ENCODE measurements at regions not wholly inside any gene's neighbourhood (a gene's known extent, or its start where the extent isn't known, plus 50 kb on each side); places are given as distances from the start of the nearest gene placed in this dataset.

DNA sequence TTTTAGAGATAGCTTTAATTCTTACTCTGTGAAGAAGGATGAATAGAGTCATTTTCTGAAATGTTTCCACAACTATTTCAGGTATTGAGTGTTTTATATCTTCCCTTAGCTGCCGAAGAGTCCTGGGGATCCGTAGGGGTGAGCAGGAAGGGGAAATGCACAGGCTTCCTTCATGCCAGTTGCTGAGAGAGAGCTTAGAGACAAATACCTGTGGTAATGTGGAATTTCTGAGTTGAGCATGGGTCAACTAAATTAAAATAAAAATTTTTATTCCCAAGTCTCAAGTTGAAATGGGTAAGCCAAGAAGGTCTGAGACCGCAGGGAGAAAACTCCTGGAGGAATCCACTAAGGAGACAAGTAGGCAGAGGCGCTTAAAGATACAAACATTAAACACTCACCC lies 185.7 kb downstream of the DAD1 start:
- H3K4me3 ChIP-seq (ENCODE audit: low read depth, low read length), result no peak overlapping the region
- TF ChIP-seq, protein P1, sequence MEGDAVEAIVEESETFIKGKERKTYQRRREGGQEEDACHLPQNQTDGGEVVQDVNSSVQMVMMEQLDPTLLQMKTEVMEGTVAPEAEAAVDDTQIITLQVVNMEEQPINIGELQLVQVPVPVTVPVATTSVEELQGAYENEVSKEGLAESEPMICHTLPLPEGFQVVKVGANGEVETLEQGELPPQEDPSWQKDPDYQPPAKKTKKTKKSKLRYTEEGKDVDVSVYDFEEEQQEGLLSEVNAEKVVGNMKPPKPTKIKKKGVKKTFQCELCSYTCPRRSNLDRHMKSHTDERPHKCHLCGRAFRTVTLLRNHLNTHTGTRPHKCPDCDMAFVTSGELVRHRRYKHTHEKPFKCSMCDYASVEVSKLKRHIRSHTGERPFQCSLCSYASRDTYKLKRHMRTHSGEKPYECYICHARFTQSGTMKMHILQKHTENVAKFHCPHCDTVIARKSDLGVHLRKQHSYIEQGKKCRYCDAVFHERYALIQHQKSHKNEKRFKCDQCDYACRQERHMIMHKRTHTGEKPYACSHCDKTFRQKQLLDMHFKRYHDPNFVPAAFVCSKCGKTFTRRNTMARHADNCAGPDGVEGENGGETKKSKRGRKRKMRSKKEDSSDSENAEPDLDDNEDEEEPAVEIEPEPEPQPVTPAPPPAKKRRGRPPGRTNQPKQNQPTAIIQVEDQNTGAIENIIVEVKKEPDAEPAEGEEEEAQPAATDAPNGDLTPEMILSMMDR (IDR thresholded peaks at IDR 0.05; ENCODE audit: low read depth, low read length, missing control alignments), result no peak

DNA sequence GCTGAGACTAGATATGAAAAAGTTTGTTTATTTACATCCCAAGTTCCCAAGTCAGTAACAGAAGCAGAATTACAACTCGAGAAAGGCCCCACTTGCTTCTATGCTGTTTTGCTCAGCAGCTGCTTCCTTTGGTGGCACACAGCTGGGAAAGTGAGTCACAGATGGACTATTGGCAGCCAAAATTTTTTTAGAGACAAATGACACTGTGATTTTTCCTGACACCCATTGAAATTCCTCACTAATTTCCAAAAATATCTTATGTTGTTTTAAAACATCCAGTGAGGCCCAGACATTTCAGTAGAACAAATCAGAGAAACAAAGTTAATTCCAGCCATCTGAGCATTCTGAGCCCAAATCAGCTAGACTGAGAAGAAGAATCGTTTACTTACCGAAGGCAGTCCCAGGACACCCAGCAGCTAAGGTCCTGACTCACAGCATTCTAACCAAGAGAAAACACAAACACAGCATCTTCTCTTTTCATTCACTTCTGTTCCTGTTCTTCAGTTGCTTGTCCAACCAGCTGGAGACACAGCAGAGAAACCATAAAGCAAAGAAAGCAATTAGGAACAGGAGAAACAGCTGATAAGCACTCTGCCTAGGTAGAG lies 188.3 kb downstream of the DAD1 start:
- no peak for DNase-seq (ENCODE audit: low read depth)
- no peak overlapping the region for H3K4me3 ChIP-seq (ENCODE audit: low read depth, low read length)
- TF ChIP-seq, protein P1 (IDR thresholded peaks at IDR 0.05; ENCODE audit: low read depth, low read length, missing control alignments), result no peak

More for the DNA sequence above, 185.7 kb downstream of the DAD1 start:
- no peak for DNase-seq (ENCODE audit: low read depth)

DNA sequence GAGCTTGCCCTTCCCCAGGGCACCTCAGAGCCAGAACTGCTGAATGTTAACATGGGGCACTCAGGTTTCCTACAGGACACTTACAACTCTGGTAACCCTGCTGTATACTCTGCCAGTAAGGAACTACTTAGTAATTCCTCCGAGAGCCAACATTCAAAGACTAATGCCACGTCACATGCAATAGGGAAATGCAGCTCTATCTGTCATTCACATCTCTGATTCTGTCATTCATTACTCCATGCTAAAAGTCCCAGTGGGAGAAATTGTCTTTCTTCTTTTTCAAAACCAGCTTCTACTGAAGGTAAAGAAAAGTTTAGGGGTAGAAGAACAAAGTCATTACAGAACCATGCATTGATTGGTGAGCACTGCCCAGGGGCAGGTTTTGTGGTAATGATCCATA lies 189.2 kb downstream of the DAD1 start:
- TF ChIP-seq, protein P1 (IDR thresholded peaks at IDR 0.05; ENCODE audit: low read depth, low read length, missing control alignments), result no peak
- no peak for DNase-seq (ENCODE audit: low read depth)
- no peak overlapping the region for H3K4me3 ChIP-seq (ENCODE audit: low read depth, low read length)

DNA sequence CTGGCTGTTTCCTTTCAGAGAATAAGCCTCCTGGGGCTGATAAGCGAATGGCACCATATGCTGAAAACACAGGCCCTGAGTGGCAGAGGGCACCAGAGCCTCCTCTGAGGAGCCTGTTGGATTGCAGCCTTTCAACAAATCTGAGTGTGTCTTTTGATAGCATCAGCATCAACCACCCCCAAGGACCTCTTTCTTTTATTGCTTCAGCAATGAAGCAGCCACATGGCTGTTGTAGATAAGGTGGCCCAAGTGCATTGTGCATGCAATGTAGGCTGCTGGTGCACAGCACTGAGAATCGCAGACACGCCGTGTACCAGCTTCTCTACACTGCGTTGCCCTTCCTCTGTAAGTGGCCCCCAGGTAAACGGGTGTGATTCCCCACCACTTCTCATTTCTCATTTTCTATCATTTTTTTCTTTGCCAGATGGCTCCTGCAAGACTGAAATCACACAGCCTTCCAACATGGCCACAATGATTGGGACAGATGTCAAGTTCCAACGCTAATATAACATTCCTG lies 191.7 kb downstream of the DAD1 start:
- no peak overlapping the region for H3K4me3 ChIP-seq (ENCODE audit: low read depth, low read length)
- TF ChIP-seq, protein P1 (IDR thresholded peaks at IDR 0.05; ENCODE audit: low read depth, low read length, missing control alignments), result no peak
- DNase-seq (ENCODE audit: low read depth), result no peak

DNA sequence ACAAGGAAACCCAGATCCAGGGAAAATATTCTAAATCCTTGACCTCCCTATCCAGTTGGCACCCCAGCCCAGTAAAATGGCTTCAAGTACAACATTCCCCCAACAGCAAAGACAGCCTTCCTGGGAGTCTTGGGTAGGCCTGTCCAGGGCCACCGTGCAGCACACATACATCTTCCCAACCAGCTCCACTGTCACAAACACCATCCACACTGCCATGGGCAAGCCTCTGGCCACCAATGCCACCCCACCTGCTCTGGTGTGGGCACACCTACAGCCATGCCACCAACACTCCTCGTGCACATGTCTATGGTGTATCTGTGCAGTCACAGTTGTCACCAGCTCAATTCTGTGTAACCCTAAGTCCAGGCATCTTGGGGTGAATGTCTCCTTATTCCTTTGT lies 193.2 kb downstream of the DAD1 start:
- DNase-seq (ENCODE audit: low read depth), result no peak
- H3K4me3 ChIP-seq (ENCODE audit: low read depth, low read length), result no peak overlapping the region
- TF ChIP-seq, protein P1 (IDR thresholded peaks at IDR 0.05; ENCODE audit: low read depth, low read length, missing control alignments), result no peak

DNA sequence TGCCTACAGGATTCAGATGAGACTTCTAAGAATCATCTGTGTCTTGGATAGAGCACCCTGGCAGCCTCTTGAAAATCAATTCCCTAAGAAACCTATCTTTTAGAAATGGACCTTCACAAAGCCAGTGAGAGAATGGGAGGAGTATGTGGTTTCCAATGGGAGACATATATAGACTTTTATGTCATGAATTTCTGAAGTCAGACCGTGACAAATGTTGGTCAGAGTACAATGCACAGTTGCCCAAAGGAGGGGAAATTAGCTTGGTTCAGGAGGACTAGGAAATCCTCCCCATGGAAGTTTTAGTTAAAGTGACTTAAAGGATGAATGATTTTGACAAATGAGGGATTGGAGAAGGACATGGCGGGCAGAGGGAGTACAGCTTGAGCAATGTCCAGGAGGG lies 194.4 kb downstream of the DAD1 start:
- TF ChIP-seq, protein P1 (IDR thresholded peaks at IDR 0.05; ENCODE audit: low read depth, low read length, missing control alignments), result no peak
- no peak overlapping the region for H3K4me3 ChIP-seq (ENCODE audit: low read depth, low read length)
- no peak for DNase-seq (ENCODE audit: low read depth)

DNA sequence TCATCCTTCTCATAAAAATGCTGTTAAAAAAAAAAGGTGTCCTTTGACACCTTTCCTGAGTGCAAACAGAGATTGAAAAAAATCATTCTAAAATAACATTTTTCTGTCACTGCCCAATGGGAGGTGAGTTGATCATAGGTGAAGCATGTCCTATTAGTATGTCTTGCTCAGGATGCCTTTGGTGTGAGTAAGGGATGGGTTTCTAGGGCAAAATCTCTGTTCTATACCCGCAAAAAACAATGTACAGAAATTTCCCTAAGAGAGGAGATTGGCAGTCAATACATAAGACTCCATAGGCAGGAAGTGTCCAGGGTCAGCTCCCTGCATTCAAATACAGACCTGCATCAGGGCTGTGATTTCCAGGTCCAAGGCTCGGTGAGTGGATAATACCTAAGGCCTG lies 195.2 kb downstream of the DAD1 start:
- H3K4me3 ChIP-seq (ENCODE audit: low read depth, low read length), result no peak overlapping the region
- TF ChIP-seq, protein P1 (IDR thresholded peaks at IDR 0.05; ENCODE audit: low read depth, low read length, missing control alignments), result no peak
- no peak for DNase-seq (ENCODE audit: low read depth)

Measured in GM12864 (cell line).